DND-41 (cell line): ENCODE measurements at regions not wholly inside any gene's neighbourhood (a gene's known extent, or its start where the extent isn't known, plus 50 kb on each side); places are given as distances from the start of the nearest gene placed in this dataset.

Experiments used
- CTCF ChIP-seq: IDR thresholded peaks from 2 replicates; pipeline ENCODE4 v1.5.1; 2012; ENCODE audit warnings: borderline replicate concordance, low read length, moderate library complexity, mild to moderate bottlenecking; ENCODE audit not compliant: poor library complexity, severe bottlenecking; ENCODE audit errors: extremely low read depth
- EZH2 ChIP-seq: IDR thresholded peaks from 3 replicates; pipeline ENCODE4 v1.6.1; 2012; ENCODE audit warnings: borderline replicate concordance, low read depth, mild to moderate bottlenecking, moderate library complexity, low read length, inconsistent platforms; ENCODE audit not compliant: severe bottlenecking

DNA sequence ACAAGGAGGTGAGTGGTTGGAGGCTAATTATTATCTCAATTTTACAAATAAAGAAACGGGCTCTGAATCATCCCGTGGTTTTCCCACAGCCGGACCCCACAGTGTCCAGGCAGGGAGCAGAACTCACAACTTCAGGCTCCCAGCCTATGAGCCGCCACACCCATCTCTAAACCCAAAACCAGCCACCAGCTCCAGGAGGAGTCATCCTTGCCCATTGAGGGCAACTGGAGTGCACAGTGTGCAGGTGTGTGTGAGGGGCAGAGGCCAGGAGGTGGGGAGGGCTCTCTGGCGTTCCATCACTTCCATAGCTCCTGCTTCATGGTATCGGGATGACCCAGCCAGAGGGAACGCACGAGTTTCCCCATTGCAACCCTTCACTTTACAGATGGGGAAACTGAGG lies 144.5 kb downstream of the CYP26B1 start:
- TF ChIP-seq EZH2 (no peak), CTCF (no peak)
